ENCODE measurements at regions not wholly inside any gene's neighbourhood (a gene's known extent, or its start where the extent isn't known, plus 50 kb on each side); places are given as distances from the start of the nearest gene placed in this dataset.

- Mint-ChIP-seq H3K4me3 (no peak overlapping the region), H3K27ac (no peak overlapping the region), H3K9me3 (peaks cover 19% of the 10 kb centered on the region), H3K4me1 (peaks cover 8% of the 10 kb centered on the region), H3K36me3 (ENCODE audit: low read depth) (no peaks in the 10 kb centered on the region), H3K27me3 (ENCODE audit: low read depth, poor library complexity) (peaks cover 32% of the 10 kb centered on the region)
- no peak for TF ChIP-seq CTCF (IDR thresholded peaks at IDR 0.05)
- no peak for DNase-seq
Observed at GRCh38 chr19:29387586-29387985, 138.2 kb upstream of the VSTM2B start.

DNA sequence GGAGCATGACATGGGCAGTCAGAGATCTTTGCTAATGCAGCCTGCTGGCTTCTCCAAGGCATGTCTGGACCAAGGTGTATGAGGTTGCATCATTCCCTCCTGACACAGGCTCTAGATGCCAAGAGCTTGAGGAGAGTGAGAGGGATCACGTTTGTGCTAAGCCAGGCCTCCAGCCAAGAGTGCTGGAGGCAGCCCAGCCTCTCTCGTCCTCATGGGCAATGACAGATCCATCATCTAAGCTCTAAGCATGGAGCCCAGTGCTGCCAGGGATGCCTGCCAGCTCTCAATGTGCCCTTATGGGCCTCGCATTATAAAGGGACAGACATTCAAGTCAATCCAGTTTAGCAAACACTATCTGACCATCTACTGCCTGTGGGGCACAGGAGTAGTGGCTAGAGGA, 136.3 kb upstream of the VSTM2B start:
- no peak overlapping the region for H3K27ac Mint-ChIP-seq
- TF ChIP-seq CTCF (IDR thresholded peaks at IDR 0.05), result no peak
- no peak for DNase-seq
- H3K9me3 Mint-ChIP-seq, result peaks cover 19% of the 10 kb centered on the region
- peaks cover 24% of the 10 kb centered on the region for H3K27me3 Mint-ChIP-seq (ENCODE audit: low read depth, poor library complexity)
- H3K4me3 Mint-ChIP-seq, result no peak overlapping the region
- H3K36me3 Mint-ChIP-seq (ENCODE audit: low read depth), result no peaks in the 10 kb centered on the region
- H3K4me1 Mint-ChIP-seq, result peaks cover 14% of the 10 kb centered on the region

DNA sequence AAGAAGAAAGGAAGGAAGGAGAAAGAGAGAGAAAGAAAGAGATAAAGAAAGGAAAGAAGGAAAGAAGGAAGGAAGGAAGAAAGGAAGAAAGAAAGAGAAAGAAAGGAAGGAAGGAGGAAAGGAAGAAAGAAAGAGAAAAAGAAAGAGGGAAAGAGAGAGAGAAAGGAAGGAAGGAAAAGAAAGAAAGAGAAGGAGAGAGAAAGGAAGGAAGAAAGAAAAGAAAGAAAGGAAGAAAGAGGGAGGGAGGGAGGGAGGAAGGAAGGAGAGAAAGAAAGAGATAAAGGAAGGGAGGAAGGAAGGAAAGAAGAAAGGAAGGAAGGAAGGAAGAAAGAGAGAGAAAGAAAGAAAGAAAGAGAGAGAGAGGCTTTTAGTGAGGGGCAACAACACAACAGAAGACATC, 135.1 kb upstream of the VSTM2B start:
- no peak for TF ChIP-seq CTCF (IDR thresholded peaks at IDR 0.05)
- Mint-ChIP-seq H3K36me3 (ENCODE audit: low read depth) (no peaks in the 10 kb centered on the region), H3K27me3 (ENCODE audit: low read depth, poor library complexity) (peaks cover 22% of the 10 kb centered on the region), H3K27ac (no peak overlapping the region), H3K4me3 (no peak overlapping the region), H3K9me3 (peaks cover 19% of the 10 kb centered on the region), H3K4me1 (peaks cover 25% of the 10 kb centered on the region)
- no peak for DNase-seq

- DNase-seq, result no peak
- H3K36me3 Mint-ChIP-seq (ENCODE audit: low read depth), result no peaks in the 10 kb centered on the region
- peaks cover 21% of the 10 kb centered on the region for H3K27me3 Mint-ChIP-seq (ENCODE audit: low read depth, poor library complexity)
- no peak overlapping the region for H3K4me3 Mint-ChIP-seq
- H3K27ac Mint-ChIP-seq, result no peak overlapping the region
- no peak for TF ChIP-seq CTCF (IDR thresholded peaks at IDR 0.05)
- H3K4me1 Mint-ChIP-seq, result peaks cover 46% of the 10 kb centered on the region
- peaks cover 19% of the 10 kb centered on the region for H3K9me3 Mint-ChIP-seq
Observed at GRCh38 chr19:29393915-29394460, 131.8 kb upstream of the VSTM2B start.

- peaks cover 33% of the 10 kb centered on the region for H3K27me3 Mint-ChIP-seq (ENCODE audit: low read depth, poor library complexity)
Observed at GRCh38 chr19:29395111-29395733, 130.6 kb upstream of the VSTM2B start.

More at GRCh38 chr19:29395111-29395733, 130.6 kb upstream of the VSTM2B start:
- H3K4me1 Mint-ChIP-seq, result peaks cover 58% of the 10 kb centered on the region
- H3K27ac Mint-ChIP-seq, result peak overlapping the region; percentile 14
- peaks cover 16% of the 10 kb centered on the region for H3K9me3 Mint-ChIP-seq
- H3K4me3 Mint-ChIP-seq, result no peak overlapping the region
- peak; percentile 23 for DNase-seq
- H3K36me3 Mint-ChIP-seq (ENCODE audit: low read depth), result no peaks in the 10 kb centered on the region
- TF ChIP-seq CTCF (IDR thresholded peaks at IDR 0.05), result no peak

Data from nephron progenitor cell (in vitro differentiated cells).